Non-pigmented ciliary epithelial cell (primary cell): ENCODE measurements at regions not wholly inside any gene's neighbourhood (a gene's known extent, or its start where the extent isn't known, plus 50 kb on each side); places are given as distances from the start of the nearest gene placed in this dataset.

ENCODE experiments used
- DNase-seq: peaks from one replicate; pipeline ENCODE4 v3.0.0-alpha.2; 2010; ENCODE audit warnings: low read depth

DNA sequence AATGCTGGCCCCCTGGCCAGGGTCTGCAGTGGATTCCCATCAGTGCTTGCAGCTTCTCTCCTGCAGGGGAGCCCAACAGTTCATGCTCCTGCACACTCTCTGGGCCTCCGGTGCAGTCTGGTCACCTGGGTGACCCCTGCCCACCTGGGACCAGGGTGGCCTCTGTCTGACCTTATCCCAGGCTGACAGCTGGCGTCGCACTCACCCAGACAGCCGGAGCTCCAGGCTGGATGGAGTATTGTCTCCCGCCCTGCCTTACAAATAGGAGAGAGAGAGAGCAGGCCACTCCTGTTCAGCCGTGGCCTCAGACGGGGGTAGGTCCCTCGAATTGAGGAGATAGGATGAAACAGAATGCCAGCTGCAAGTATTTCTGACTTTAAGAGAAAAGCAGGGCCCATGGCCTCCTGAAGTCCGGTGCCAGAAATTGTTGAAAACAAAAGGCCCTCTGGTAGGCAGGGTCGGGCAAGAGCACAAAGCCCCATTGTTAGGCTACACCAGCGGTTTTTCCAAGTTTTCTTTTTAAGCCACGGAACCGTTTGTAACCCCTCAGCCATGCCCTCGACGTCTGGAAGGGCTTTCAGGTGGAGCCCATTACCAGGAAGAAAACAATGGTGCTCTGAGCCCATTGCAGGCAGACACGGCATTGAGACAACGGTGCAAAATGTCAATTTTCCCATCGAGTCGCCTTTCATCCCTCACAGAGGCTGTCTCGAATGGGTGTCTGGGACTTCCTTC lies 258.4 kb downstream of the BCL11A start:
- DNase-seq: no peak

DNA sequence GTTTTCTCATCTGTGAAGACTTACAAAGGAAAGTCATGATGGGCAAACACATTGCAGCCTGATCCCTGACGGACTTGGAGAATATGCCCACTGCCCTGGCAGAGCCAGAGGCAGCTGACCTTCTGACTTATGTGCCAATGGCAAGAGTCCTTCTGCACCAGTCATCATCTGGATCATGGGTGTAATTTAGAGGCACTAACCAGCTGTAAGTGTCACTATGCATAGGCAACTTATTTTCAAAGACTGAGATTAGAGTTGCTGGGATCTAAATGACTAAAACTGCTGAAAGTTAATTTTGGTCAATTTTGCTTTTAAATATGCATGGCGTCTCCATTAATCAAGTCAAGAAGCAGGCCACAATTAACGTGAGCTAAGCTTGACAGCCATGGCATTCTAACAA lies 261.2 kb downstream of the BCL11A start:
- no peak for DNase-seq

DNA sequence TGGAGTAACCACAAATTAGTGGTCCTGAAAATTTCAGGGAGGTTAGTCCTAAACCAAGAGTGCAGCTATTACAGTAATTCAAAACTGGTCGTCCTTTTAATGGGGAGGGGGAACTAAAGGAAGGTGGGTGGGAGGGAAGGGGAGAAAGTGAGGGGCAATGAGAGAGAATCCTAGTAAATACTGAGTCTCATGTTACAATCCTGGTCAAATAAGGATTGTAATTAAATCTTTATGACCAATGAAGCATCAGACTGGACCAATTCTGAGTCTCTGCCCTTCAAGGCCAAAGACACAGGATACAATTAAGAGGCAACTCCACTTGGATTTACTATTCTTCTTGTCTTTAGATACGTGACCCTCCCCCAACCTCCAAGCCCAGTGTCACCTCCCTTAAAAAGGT lies 262.9 kb downstream of the BCL11A start:
- no peak for DNase-seq

GRCh38 chr2:60285626-60286316 lies 267.7 kb downstream of the BCL11A start:
- DNase-seq: no peak

DNA sequence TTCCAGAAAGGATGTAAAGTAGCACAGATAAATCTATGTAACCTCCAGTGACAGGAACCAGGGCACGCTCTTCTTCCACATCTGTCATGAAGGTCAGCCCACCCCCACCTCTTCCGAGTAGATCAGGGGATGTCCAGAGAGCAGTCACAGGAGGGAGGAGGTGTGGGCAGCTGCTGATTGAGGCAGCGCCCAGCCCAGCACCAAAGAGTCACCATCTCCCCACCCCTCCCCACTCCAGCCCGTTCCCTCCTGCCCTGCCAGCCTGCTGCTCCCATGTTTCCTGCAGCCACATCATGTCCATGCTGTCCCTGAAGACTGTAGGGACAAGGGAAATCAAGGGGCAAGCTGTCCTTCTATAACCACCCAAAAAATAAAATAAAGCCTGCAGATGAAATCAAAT lies 269.8 kb downstream of the BCL11A start:
- no peak for DNase-seq

DNA sequence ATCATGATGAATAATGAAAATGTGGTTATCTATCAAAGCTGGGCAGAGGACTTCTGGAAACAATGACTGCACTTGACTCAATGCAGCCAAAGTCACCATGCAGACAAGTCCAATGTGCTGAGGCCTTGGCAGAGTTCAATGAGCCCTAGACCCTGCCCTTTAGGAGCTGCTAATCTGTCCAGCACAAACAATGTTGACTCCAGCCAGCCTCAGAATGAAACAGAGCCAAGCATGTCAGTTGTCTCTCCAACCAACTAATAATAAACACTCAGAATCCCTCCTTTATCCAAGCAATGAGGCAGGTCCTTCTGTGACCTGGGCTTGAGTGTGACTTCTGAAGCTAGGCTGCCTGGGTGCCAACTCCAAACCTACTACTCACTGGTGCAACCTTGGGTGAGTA lies 270.6 kb downstream of the BCL11A start:
- no peak for DNase-seq

GRCh38 chr2:60281730-60282129 lies 271.7 kb downstream of the BCL11A start:
- no peak for DNase-seq

- DNase-seq: no peak
Observed at GRCh38 chr2:60280238-60280637, 273.2 kb downstream of the BCL11A start.

GRCh38 chr2:60278906-60279305 lies 274.5 kb downstream of the BCL11A start:
- DNase-seq: no peak

DNA sequence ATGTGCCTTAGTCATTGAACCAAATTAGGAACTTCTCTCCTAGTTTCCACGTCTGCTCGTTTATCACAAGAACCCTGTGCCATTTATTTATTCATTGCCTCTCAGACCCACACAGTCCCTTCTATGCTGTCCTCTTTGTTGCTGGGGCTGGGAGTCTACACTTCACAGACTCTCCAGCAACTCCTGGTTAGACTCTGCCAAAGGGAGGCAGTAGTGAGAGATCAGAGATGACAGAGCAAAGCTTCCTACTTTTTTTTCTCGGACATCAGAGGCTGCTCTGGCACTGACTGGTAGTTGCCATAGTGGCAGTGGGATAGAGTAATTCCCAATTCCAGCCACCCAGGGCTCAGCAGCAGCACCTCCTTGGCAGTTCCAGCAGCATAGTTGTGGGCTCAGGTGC lies 277.5 kb downstream of the BCL11A start:
- DNase-seq: no peak

GRCh38 chr2:60273836-60274235 lies 279.6 kb downstream of the BCL11A start:
- no peak for DNase-seq

- DNase-seq: no peak
Observed at GRCh38 chr2:60271713-60272112, 281.7 kb downstream of the BCL11A start.

GRCh38 chr2:60271131-60271530 lies 282.3 kb downstream of the BCL11A start:
- no peak for DNase-seq

DNA sequence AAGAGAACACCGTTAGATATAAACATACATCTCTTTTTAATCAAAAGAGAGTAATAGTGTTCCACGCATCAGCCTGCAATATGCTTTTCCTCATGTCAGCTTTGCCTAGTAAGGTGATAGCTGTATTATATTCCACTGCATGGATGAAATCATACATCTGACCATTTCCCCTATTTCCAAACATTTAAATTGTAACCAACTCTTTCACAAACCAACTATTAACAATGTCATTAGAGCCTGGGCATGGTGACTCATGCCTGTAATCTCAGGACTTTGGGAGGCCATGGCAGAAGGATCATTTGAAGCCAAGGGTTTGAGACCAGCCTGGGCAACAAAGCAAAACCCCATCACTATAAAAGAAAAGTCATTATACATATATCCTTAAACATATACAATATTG lies 284.8 kb downstream of the BCL11A start:
- no peak for DNase-seq

DNA sequence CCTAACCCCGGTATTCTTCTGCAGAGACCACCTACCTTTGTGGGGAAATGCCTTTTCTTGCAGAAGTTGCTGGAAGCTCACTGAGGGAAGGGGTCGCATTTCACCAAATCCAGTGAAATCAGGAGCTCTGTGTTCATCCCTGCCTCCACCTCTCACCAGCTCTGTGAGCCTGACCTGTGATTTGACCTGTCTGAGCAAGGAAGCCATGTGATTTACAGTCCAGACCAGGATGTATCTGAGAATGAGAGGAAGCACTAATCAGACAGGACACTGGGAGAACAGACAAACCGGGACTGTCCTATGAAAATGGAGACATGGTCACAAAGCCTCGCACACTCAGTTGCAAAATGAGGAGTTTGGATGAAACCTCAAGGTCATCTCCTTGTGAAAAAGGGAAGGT lies 285.4 kb downstream of the BCL11A start:
- no peak for DNase-seq

- DNase-seq: no peak
Observed at GRCh38 chr2:60267122-60267521, 286.3 kb downstream of the BCL11A start.

- DNase-seq: no peak
Observed at GRCh38 chr2:60262178-60262577, 291.3 kb downstream of the BCL11A start.

DNA sequence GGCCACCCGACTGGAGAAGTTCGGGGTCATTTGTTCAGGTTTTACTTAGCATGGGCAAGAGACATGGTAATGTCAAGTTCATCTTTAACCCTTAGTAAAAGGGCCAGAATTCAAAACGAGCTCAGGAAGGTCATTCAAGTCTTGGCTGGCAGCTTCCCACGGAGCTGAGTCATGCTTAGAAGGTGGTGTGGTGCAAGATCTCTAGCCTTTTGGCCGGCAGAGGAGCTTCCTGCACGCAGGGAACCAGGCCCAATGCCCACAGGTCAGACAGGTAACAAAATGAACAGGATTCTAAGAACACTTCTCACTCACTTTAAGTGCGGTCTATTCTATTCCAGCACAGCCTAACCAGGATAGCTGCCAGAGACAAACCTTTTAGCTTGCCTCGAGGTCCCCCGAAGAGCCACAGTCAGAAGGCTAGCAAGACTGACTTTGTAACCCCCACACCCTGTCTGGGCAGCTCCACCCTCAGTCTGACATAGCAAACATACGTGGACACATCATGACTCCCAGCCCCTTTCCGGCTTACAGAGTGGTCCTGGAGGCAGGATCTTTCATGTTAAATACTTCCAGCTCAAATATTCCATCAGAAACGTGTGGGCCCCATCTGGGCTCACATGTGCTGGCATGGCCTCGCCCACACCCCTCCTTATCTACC lies 292.7 kb downstream of the BCL11A start:
- DNase-seq: no peak

- DNase-seq: no peak
Observed at GRCh38 chr2:60259781-60260180, 293.7 kb downstream of the BCL11A start.

DNA sequence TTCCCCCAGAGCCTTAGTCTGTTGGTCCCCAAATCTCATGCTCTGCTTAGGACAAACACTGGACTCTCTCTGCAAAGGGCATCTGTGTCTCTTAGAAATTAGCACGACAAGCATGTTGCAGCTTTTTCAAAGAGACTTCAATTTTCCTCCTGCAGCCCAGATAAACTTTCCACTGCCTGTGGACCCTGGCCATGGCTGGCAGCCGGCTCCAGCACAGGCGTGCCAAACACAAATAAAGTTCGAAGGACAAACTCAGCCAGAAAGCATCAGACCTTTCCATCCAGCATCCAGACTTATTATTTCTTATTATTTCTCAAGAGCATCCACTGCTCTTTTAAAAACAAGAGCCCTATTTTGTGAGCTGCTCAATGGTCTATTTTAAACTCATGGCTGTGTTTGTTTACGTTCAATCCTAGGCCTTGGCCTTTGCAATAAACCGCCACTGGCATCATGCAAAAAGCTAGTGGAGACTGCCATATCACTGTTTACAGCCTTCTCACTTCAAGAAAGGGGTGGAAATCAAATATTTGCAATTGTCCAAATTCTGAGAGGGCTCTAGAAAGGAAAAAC lies 300.8 kb downstream of the BCL11A start:
- DNase-seq: no peak

- DNase-seq: no peak
Observed at GRCh38 chr2:60251247-60251646, 302.2 kb downstream of the BCL11A start.

DNA sequence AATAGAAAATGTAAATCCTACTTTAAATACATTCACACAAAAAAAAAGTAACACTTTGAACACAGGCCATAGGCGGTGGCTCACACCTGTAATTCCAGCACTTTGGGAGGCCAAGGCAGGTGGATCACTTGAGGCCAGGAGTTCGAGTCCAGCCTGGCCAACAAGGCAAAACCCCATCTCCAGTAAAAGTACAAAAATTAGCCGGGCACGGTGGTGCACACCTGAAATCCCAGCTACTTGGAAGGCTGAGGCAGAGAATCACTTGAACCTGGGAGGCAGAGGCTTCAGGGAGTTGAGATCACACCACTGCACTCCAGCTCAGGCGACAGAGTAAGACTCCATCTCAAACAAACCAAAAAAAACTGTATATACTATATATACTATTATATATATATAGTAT lies 303.6 kb downstream of the BCL11A start:
- DNase-seq: no peak

- DNase-seq: no peak
Observed at GRCh38 chr2:60247471-60247870, 306.0 kb downstream of the BCL11A start.
